HepG2 (cell line): ENCODE measurements at regions not wholly inside any gene's neighbourhood (a gene's known extent, or its start where the extent isn't known, plus 50 kb on each side); places are given as distances from the start of the nearest gene placed in this dataset.

Source experiments
- AHDC1 ChIP-seq: sonication (generic); formaldehyde crosslinking; IDR thresholded peaks from 2 replicates; pipeline ENCODE4 v1.5.1; 2020; ENCODE audit warnings: mild to moderate bottlenecking, missing genetic modification reagents, borderline replicate concordance
- ARID3A ChIP-seq: IDR thresholded peaks from 2 replicates; pipeline ENCODE4 v1.6.1; 2012; ENCODE audit warnings: low read depth, low read length, improper control_type of control experiment
- BATF2 ChIP-seq: sonication (generic); formaldehyde crosslinking; IDR thresholded peaks from 2 replicates; pipeline ENCODE4 v1.8.0; 2022; ENCODE audit warnings: mild to moderate bottlenecking, missing genetic modification reagents, moderate library complexity
- EEA1 ChIP-seq: sonication (generic); formaldehyde crosslinking; IDR thresholded peaks from 2 replicates; pipeline ENCODE4 v1.5.1; 2020; ENCODE audit warnings: mild to moderate bottlenecking, missing genetic modification reagents, borderline replicate concordance
- ELF3 ChIP-seq: IDR thresholded peaks from 2 replicates; pipeline ENCODE4 v1.6.1; 2016; ENCODE audit warnings: missing genetic modification reagents, missing compliant biosample characterization
- FOSL2 ChIP-seq: sonication (generic); formaldehyde crosslinking; IDR thresholded peaks from 2 replicates; pipeline ENCODE4 v1.4.0; 2020; ENCODE audit warnings: missing genetic modification reagents
- KAT7 ChIP-seq: IDR thresholded peaks from 2 replicates; pipeline ENCODE4 v1.6.1; 2018; ENCODE audit warnings: borderline replicate concordance, missing compliant biosample characterization
- MNT ChIP-seq: fragments of 450-650 bp; IDR thresholded peaks from 2 replicates; pipeline ENCODE4 v1.6.1; 2016
- MYC ChIP-seq: sonication (generic); formaldehyde crosslinking; IDR thresholded peaks from 2 replicates; pipeline ENCODE4 v1.9.0; 2021; ENCODE audit warnings: missing genetic modification reagents, borderline replicate concordance
- NFKBIZ ChIP-seq: IDR thresholded peaks from 2 replicates; pipeline ENCODE4 v1.6.1; 2018; ENCODE audit warnings: missing genetic modification reagents, missing compliant biosample characterization
- NONO ChIP-seq, 2 experiments: fragments of 450-650 bp in 1 of 2; sonication (generic) in 1 of 2; formaldehyde crosslinking in 1 of 2; IDR thresholded peaks in 1 of 2; conservative IDR thresholded peaks in 1 of 2; 2 replicates each; pipeline versions ENCODE4 v1.6.1 to v1.8.0; 2017 to 2022; ENCODE audit warnings: mild to moderate bottlenecking in 1 of 2, missing genetic modification reagents in 1 of 2, moderate library complexity in 1 of 2
- SATB2 ChIP-seq: sonication (generic); formaldehyde crosslinking; IDR thresholded peaks from 2 replicates; pipeline ENCODE4 v1.5.0; 2020; ENCODE audit warnings: missing genetic modification reagents
- SMARCC2 ChIP-seq: fragments of 450-650 bp; IDR thresholded peaks from 2 replicates; pipeline ENCODE4 v1.6.1; 2017; ENCODE audit warnings: antibody characterized with exemption, mild to moderate bottlenecking
- SOX13 ChIP-seq, 3 experiments: fragments of 450-650 bp in 1 of 3; sonication (generic) in 1 of 3; formaldehyde crosslinking in 1 of 3; IDR thresholded peaks in 2 of 3; conservative IDR thresholded peaks in 1 of 3; 2 replicates each; pipeline versions ENCODE4 v1.5.0 to v1.6.1; 2016 to 2020; ENCODE audit warnings: antibody characterized with exemption in 1 of 3, mild to moderate bottlenecking in 1 of 3, missing compliant biosample characterization in 1 of 3, missing genetic modification reagents in 1 of 3, moderate library complexity in 1 of 3
- TCF7L2 ChIP-seq: IDR thresholded peaks from 2 replicates; pipeline ENCODE4 v1.6.1; 2011; ENCODE audit warnings: mild to moderate bottlenecking, low read depth, low read length, moderate library complexity
- ZBTB38 ChIP-seq: sonication (generic); formaldehyde crosslinking; IDR thresholded peaks from 2 replicates; pipeline ENCODE4 v1.5.1; 2020; ENCODE audit warnings: mild to moderate bottlenecking, missing genetic modification reagents
- ZBTB7B ChIP-seq: sonication (generic); formaldehyde crosslinking; IDR thresholded peaks from 2 replicates; pipeline ENCODE4 v1.4.0; 2020; ENCODE audit warnings: missing genetic modification reagents
- ZNF3 ChIP-seq: IDR thresholded peaks from 2 replicates; pipeline ENCODE4 v1.7.0; 2017; ENCODE audit warnings: inconsistent platforms
- ZNF460 ChIP-seq: sonication (generic); formaldehyde crosslinking; IDR thresholded peaks from 2 replicates; pipeline ENCODE4 v1.5.1; 2020; ENCODE audit warnings: missing genetic modification reagents, mild to moderate bottlenecking, borderline replicate concordance
- ZNF580 ChIP-seq: IDR thresholded peaks from 2 replicates; pipeline ENCODE4 v1.6.1; 2016; ENCODE audit warnings: low read depth, borderline replicate concordance
- ZSCAN20 ChIP-seq: sonication (generic); formaldehyde crosslinking; IDR thresholded peaks from 2 replicates; pipeline ENCODE4 v1.4.0; 2020; ENCODE audit warnings: missing genetic modification reagents, mild to moderate bottlenecking, borderline replicate concordance

- TF ChIP-seq AHDC1 (CRISPR knock-in tag) (peak; percentile 18; the same call in 1 of the 2 replicates), SOX13 (IDR thresholded peaks at IDR 0.05) (no peak), SOX13 (CRISPR knock-in tag; conservative IDR thresholded peaks at IDR 0.05 in 1 of 2, IDR thresholded peaks at IDR 0.05 in 1 of 2) (peak in 1 of 2 experiments; percentile 43; a peak in 1 of 4 replicates), ZNF3 (no peak), NFKBIZ (CRISPR knock-in tag) (no peak), KAT7 (CRISPR knock-in tag) (no peak), ZBTB38 (CRISPR knock-in tag) (no peak), SATB2 (CRISPR knock-in tag) (no peak), MNT (no peak), TCF7L2 (no peak), FOSL2 (peak; percentile 42; the same call in 1 of the 2 replicates), BATF2 (CRISPR knock-in tag) (no peak), MYC (no peak), ELF3 (peak; percentile 22; the same call in 1 of the 2 replicates), ZNF580 (no peak), ZNF460 (CRISPR knock-in tag) (no peak), ZSCAN20 (CRISPR knock-in tag) (no peak), SMARCC2 (no peak), ARID3A (peak; percentile 71; the same call in 1 of the 2 replicates), NONO (IDR thresholded peaks at IDR 0.05) (no peak), NONO (CRISPR knock-in tag; conservative IDR thresholded peaks at IDR 0.05) (no peak), ZBTB7B (CRISPR knock-in tag) (0 out of 2 replicates have a peak, but pooled peaks have one; percentile 31), EEA1 (no peak)
Observed at GRCh38 chr6:81933608-81934051, 181.1 kb upstream of the TENT5A start (continued).
